ENCODE measurements at regions not wholly inside any gene's neighbourhood (a gene's known extent, or its start where the extent isn't known, plus 50 kb on each side); places are given as distances from the start of the nearest gene placed in this dataset.

DNA sequence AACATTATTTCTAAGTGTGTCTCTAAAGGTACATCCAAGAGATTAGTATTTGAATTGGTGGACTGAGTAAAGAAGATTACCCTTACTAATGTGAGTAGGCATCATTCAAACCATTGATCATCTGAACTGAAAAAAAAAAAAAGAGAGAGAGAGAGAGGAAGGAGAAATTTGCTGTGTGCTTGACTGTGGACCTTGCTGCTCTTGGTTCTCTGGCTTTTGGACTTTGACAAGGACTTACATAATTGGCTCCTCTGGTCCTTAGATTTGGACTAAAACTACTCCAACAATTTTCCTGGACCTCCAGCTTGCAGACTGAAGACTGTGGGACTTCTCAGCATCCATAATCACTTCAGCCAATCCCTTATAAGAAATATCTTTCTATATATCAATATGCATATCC is 1091.9 kb upstream of the EDIL3 start:
- Histone ChIP-seq H3K9me3 (no peaks in the 10 kb centered on the region), H3K27me3 (no peaks in the 10 kb centered on the region), H3K4me1 (no peaks in the 10 kb centered on the region), H3K4me3 (no peak overlapping the region), H3K27ac (no peak overlapping the region), H3K36me3 (ENCODE audit: low read depth, missing control alignments) (no peaks in the 10 kb centered on the region)
- DNase-seq = no peak
- intact Hi-C loops (cut with DNase I; ENCODE audit: low total_unique reads) = no loop called here
- TF ChIP-seq POLR2A (IDR thresholded peaks at IDR 0.05) = no peak
- TF ChIP-seq, protein P1, sequence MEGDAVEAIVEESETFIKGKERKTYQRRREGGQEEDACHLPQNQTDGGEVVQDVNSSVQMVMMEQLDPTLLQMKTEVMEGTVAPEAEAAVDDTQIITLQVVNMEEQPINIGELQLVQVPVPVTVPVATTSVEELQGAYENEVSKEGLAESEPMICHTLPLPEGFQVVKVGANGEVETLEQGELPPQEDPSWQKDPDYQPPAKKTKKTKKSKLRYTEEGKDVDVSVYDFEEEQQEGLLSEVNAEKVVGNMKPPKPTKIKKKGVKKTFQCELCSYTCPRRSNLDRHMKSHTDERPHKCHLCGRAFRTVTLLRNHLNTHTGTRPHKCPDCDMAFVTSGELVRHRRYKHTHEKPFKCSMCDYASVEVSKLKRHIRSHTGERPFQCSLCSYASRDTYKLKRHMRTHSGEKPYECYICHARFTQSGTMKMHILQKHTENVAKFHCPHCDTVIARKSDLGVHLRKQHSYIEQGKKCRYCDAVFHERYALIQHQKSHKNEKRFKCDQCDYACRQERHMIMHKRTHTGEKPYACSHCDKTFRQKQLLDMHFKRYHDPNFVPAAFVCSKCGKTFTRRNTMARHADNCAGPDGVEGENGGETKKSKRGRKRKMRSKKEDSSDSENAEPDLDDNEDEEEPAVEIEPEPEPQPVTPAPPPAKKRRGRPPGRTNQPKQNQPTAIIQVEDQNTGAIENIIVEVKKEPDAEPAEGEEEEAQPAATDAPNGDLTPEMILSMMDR (IDR thresholded peaks at IDR 0.05) = no peak

DNA sequence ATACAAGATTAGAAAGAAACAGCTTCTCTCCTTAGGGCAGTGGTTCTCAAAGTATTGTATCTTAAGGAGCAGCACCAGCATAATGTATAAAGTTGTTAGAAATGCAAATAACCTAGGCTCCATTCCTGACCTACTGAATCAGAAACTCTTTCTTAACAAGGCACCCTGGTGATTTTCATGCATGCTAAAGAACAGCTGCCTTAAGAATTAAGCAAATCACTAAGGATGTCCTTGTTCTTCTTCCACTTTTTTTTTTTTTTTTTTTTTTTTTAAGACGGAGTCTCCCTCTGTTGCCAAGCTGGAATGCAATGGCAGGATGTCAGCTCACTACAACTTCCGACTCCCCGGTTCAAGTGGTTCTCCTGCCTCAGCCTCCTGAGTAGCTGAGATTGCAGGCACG is 1095.2 kb upstream of the EDIL3 start:
- Histone ChIP-seq H3K4me3 (no peak overlapping the region), H3K27me3 (no peaks in the 10 kb centered on the region), H3K36me3 (ENCODE audit: low read depth, missing control alignments) (no peaks in the 10 kb centered on the region), H3K9me3 (no peaks in the 10 kb centered on the region), H3K27ac (no peak overlapping the region), H3K4me1 (no peaks in the 10 kb centered on the region)
- TF ChIP-seq, protein P1 (IDR thresholded peaks at IDR 0.05) = no peak
- no peak for TF ChIP-seq POLR2A (IDR thresholded peaks at IDR 0.05)
- intact Hi-C loops (cut with DNase I; ENCODE audit: low total_unique reads) = no loop called here
- no peak for DNase-seq
- 76 to 81% methylated on average over 4 of the region's 4 CpGs for WGBS, 2 donors

DNA sequence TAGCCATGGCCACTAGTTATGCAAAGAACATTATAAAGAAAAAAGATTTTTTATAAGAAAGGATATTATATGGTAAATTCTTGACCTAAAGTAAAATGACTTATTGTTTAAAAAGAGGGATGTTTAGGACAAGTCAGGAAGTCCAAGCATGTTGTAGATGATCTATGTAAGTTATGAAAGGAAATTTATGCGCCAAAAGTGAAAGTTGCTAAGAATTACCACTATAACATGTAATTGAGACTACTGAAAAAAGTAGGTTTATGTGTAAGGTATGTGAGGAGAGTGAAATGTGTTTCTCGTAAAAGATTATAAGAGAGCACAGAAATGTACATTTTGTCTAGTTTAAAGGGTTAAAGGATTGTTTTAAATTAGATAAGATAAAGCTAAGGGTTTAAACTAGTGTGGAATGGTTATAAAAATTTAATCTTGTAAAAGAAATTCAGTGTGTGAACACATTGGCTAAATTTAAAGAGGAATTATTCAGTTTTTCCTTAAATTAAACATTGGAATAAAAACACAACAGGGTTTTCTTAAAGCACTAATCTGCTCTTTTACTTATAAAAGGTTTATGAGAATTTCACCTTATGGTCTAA is 1100.4 kb upstream of the EDIL3 start:
- no peak for DNase-seq
- H3K4me3 ChIP-seq = no peak overlapping the region
- H3K27me3 ChIP-seq = no peaks in the 10 kb centered on the region
- TF ChIP-seq, protein P1 (IDR thresholded peaks at IDR 0.05) = no peak
- TF ChIP-seq POLR2A (IDR thresholded peaks at IDR 0.05) = no peak
- no peak overlapping the region for H3K27ac ChIP-seq
- H3K36me3 ChIP-seq (ENCODE audit: low read depth, missing control alignments) = no peaks in the 10 kb centered on the region
- intact Hi-C loops (cut with DNase I; ENCODE audit: low total_unique reads) = no loop called here
- H3K9me3 ChIP-seq = no peaks in the 10 kb centered on the region
- no peaks in the 10 kb centered on the region for H3K4me1 ChIP-seq
- 90 to 91% methylated on average over 2 of the region's 2 CpGs for WGBS, 2 donors

DNA sequence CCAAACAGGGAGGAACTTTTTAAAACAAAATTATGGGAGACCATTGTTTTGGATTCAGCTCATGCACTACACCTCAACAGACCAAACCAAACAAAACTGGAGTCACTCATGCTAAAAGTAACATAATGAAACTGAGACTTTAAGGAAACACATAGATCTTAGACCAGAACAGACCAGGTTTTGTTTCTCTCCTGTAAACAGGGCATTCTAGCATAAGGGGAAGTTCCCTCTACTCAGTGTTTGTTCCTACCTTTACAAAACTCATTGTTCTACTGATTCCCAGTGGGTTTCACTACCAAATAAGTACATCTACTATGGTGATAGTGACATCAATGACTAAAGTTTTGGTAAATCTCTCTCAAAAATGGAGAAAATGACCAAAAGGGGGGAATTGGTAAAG is 1103.6 kb upstream of the EDIL3 start:
- no peak overlapping the region for H3K27ac ChIP-seq
- no peaks in the 10 kb centered on the region for H3K9me3 ChIP-seq
- intact Hi-C loops (cut with DNase I; ENCODE audit: low total_unique reads) = no loop called here
- H3K36me3 ChIP-seq (ENCODE audit: low read depth, missing control alignments) = no peaks in the 10 kb centered on the region
- DNase-seq = no peak
- H3K4me3 ChIP-seq = no peak overlapping the region
- H3K4me1 ChIP-seq = no peaks in the 10 kb centered on the region
- no peaks in the 10 kb centered on the region for H3K27me3 ChIP-seq
- TF ChIP-seq, protein P1 (IDR thresholded peaks at IDR 0.05) = no peak
- no peak for TF ChIP-seq POLR2A (IDR thresholded peaks at IDR 0.05)

DNA sequence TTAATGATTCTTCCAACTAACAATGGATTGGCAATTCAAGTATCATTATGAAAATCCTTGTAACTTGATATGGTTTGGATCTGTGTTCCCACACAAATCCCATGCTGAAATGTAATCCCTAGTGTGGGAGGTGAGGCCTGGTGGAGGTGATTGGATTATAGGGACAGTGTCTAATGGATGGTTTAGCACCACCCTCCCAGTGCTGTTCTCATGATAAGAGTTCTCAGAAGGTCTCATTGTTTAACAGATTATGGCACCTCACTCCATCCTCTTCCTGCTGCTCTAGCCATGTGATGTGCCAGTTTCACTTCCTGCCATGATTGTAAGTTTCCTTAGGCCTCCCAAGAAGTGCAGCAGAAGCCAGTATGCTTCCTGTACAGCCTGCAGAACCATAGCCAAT is 1116.2 kb upstream of the EDIL3 start:
- intact Hi-C loops (cut with DNase I; ENCODE audit: low total_unique reads) = no loop called here
- H3K9me3 ChIP-seq = no peaks in the 10 kb centered on the region

More for the DNA sequence above, 1116.2 kb upstream of the EDIL3 start:
- no peaks in the 10 kb centered on the region for H3K36me3 ChIP-seq (ENCODE audit: low read depth, missing control alignments)
- H3K27ac ChIP-seq = no peak overlapping the region
- no peaks in the 10 kb centered on the region for H3K4me1 ChIP-seq
- no peak for TF ChIP-seq POLR2A (IDR thresholded peaks at IDR 0.05)
- TF ChIP-seq, protein P1 (IDR thresholded peaks at IDR 0.05) = no peak
- no peak overlapping the region for H3K4me3 ChIP-seq
- H3K27me3 ChIP-seq = no peaks in the 10 kb centered on the region
- no peak for DNase-seq
